ENCODE measurements at regions not wholly inside any gene's neighbourhood (a gene's known extent, or its start where the extent isn't known, plus 50 kb on each side); places are given as distances from the start of the nearest gene placed in this dataset.

- no peak for DNase-seq
- no peaks in the 10 kb centered on the region for H3K9me3 Mint-ChIP-seq
- H3K27me3 Mint-ChIP-seq (ENCODE audit: low read depth) = no peaks in the 10 kb centered on the region
- no peaks in the 10 kb centered on the region for H3K4me1 Mint-ChIP-seq (ENCODE audit: low read depth)
- H3K36me3 Mint-ChIP-seq (ENCODE audit: insufficient read depth) = no peaks in the 10 kb centered on the region
- H3K4me3 Mint-ChIP-seq = no peak overlapping the region
- no peak for ATAC-seq
Observed at GRCh38 chr6:33944686-33945411, 141.0 kb upstream of the MLN start.

DNA sequence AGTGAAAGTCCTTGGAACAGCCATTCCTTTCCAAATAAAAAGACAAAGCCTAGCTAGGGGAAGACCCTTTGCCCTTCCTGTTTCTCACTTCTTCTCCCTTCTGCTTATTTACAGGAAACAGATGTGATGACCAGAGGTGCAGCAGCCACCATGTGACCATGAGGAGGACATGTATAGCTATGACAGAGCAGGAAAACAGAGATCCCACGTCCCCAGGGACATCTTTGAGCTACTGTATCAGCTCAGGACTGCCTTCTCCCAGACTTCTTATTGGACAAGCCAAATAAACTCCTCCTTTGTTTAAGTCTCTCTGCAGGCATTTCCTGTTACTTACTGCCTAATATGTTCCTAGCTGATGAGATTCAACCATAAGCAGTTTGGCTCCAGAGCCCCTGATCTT is 133.1 kb upstream of the MLN start:
- Mint-ChIP-seq H3K4me1 (ENCODE audit: low read depth) (no peaks in the 10 kb centered on the region), H3K9me3 (no peaks in the 10 kb centered on the region), H3K36me3 (ENCODE audit: insufficient read depth) (no peaks in the 10 kb centered on the region), H3K4me3 (no peak overlapping the region), H3K27me3 (ENCODE audit: low read depth) (peaks cover 4% of the 10 kb centered on the region)
- ATAC-seq (no peak), DNase-seq (no peak)

GRCh38 chr6:33935439-33936080 is 131.8 kb upstream of the MLN start:
- peaks cover 7% of the 10 kb centered on the region for H3K27me3 Mint-ChIP-seq (ENCODE audit: low read depth)
- no peaks in the 10 kb centered on the region for H3K36me3 Mint-ChIP-seq (ENCODE audit: insufficient read depth)
- H3K4me1 Mint-ChIP-seq (ENCODE audit: low read depth) = no peaks in the 10 kb centered on the region
- ATAC-seq = no peak
- H3K4me3 Mint-ChIP-seq = no peak overlapping the region
- DNase-seq = no peak
- H3K9me3 Mint-ChIP-seq = no peaks in the 10 kb centered on the region

DNA sequence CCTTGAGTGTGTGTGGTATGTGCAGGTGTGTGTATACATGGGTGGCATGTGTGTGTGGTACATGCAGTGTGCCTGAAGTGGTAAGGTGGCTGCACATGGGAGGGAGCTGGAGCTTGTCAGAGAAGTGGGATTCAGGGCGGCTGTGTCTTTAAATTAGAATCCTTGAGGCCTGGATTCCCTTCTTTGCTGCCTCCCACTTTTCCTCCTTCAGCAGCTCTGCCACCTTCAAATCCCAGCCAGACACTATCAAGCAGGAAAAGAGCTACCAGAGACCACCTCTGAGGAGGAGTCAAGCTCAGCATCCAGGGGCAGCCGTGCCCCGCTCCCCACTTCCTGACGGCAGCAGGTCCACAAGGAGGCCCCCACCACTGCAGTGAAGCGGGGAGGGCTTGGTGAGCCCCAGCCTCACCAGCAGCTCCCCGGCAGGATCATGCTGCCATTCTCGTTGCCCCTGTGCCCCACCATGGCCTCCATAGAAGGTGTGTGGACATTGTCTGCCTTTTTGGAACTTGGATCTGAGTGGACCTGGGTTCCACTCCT is 131.0 kb upstream of the MLN start:
- H3K4me3 Mint-ChIP-seq = no peak overlapping the region
- ATAC-seq (no peak), DNase-seq (no peak)
- no peaks in the 10 kb centered on the region for H3K9me3 Mint-ChIP-seq
- peaks cover 9% of the 10 kb centered on the region for H3K27me3 Mint-ChIP-seq (ENCODE audit: low read depth)
- H3K4me1 Mint-ChIP-seq (ENCODE audit: low read depth) = no peaks in the 10 kb centered on the region
- H3K36me3 Mint-ChIP-seq (ENCODE audit: insufficient read depth) = no peaks in the 10 kb centered on the region

DNA sequence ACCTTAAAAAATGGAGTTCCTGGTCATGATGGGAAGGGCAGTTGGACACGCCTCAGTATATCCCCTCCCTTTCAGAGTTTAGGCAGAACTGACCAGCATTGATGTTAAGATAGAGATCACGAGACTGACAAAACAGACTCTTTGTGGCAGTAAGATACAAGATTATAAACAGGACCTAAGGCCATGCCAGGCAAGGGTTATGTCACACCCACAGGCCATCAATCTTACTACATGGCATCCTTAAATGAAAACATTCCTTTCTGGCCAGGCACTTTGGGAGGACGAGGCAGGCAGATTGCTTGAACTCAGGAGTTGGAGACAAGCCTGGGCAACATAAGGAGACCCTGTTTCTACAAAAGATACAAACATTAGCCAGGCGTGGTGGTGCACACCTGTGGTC is 129.3 kb upstream of the MLN start:
- no peak overlapping the region for H3K4me3 Mint-ChIP-seq
- H3K36me3 Mint-ChIP-seq (ENCODE audit: insufficient read depth) = no peaks in the 10 kb centered on the region
- ATAC-seq (no peak), DNase-seq (no peak)
- H3K9me3 Mint-ChIP-seq = no peaks in the 10 kb centered on the region
- H3K4me1 Mint-ChIP-seq (ENCODE audit: low read depth) = no peaks in the 10 kb centered on the region
- H3K27me3 Mint-ChIP-seq (ENCODE audit: low read depth) = peaks cover 6% of the 10 kb centered on the region

DNA sequence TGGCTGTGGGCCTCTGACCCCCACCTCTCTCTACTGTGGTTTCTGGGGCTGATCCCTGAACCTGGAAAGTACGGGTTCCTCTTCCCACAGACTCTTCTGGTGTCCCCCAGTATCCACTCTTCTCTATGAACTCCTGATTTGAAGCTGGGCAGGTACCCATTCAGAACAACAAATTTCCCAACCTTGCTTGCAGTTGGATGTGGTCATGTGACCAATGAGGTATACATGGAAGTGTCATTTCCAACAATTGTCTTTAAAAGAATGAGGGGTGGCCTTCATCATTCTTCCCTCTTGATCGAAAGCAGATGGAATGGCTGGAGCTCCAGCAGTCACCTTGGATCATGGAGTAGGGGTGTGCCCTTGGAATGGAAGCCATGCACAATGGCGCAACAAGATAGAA is 128.0 kb upstream of the MLN start:
- H3K27me3 Mint-ChIP-seq (ENCODE audit: low read depth) = peaks cover 6% of the 10 kb centered on the region
- ATAC-seq (no peak), DNase-seq (no peak)
- H3K9me3 Mint-ChIP-seq = no peaks in the 10 kb centered on the region
- no peaks in the 10 kb centered on the region for H3K36me3 Mint-ChIP-seq (ENCODE audit: insufficient read depth)
- H3K4me3 Mint-ChIP-seq = no peak overlapping the region
- no peaks in the 10 kb centered on the region for H3K4me1 Mint-ChIP-seq (ENCODE audit: low read depth)

GRCh38 chr6:33929575-33930288 is 125.9 kb upstream of the MLN start:
- ATAC-seq (peak in 1 of 2 donors; percentile 51), DNase-seq (no peak)
- no peaks in the 10 kb centered on the region for H3K36me3 Mint-ChIP-seq (ENCODE audit: insufficient read depth)
- no peaks in the 10 kb centered on the region for H3K9me3 Mint-ChIP-seq
- H3K27me3 Mint-ChIP-seq (ENCODE audit: low read depth) = peaks cover 5% of the 10 kb centered on the region
- H3K4me1 Mint-ChIP-seq (ENCODE audit: low read depth) = no peaks in the 10 kb centered on the region
- H3K4me3 Mint-ChIP-seq = no peak overlapping the region

DNA sequence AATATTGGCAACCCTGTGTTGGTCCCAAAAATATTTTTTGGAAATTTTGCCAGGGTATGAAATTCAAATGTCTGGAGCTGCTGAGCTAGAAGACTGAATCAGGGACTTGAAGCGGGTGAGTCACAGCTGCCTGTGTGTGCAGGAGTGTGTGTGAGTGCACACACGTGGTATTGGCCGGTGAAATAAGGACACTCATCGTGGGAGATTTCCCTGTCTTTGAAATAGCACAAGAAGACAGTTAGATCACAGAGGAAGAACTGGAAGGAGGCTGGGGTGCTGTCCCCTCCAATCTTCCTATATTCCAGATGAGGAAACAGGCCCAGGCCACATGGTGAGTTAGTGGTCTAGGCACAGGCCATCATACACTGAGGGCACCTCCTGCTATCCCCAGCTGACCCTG is 123.8 kb upstream of the MLN start:
- ATAC-seq = no peak
- H3K27me3 Mint-ChIP-seq (ENCODE audit: low read depth) = peaks cover 5% of the 10 kb centered on the region
- DNase-seq = no peak
- no peaks in the 10 kb centered on the region for H3K36me3 Mint-ChIP-seq (ENCODE audit: insufficient read depth)
- peaks cover 5% of the 10 kb centered on the region for H3K4me1 Mint-ChIP-seq (ENCODE audit: low read depth)
- no peak overlapping the region for H3K4me3 Mint-ChIP-seq
- H3K9me3 Mint-ChIP-seq = no peaks in the 10 kb centered on the region

GRCh38 chr6:33927112-33927511 is 123.3 kb upstream of the MLN start:
- H3K4me1 Mint-ChIP-seq (ENCODE audit: low read depth) = peaks cover 5% of the 10 kb centered on the region
- peaks cover 5% of the 10 kb centered on the region for H3K27me3 Mint-ChIP-seq (ENCODE audit: low read depth)
- no peak overlapping the region for H3K4me3 Mint-ChIP-seq
- H3K9me3 Mint-ChIP-seq = no peaks in the 10 kb centered on the region
- ATAC-seq (no peak), DNase-seq (no peak)
- no peaks in the 10 kb centered on the region for H3K36me3 Mint-ChIP-seq (ENCODE audit: insufficient read depth)

DNA sequence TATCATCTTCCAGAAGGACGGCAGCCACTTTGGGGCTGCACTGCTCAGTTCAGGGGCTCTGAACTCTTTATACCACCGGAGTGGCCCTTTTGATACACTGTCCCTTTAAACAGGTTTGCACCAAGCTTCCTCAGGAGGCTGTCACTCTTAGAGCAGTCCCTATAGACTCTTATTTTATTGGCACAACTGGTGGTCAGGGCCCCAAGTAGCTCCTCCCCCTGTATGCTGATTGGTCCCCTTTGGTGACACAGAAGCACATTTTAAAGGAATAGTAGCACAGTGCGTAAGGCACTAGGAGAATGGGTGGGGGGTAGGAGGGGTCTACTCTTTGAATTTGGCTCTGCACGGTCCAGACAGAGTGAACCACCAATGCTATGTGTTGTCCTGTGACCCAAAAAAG is 122.6 kb upstream of the MLN start:
- Mint-ChIP-seq H3K9me3 (no peaks in the 10 kb centered on the region), H3K4me3 (no peak overlapping the region), H3K27me3 (ENCODE audit: low read depth) (peaks cover 5% of the 10 kb centered on the region), H3K4me1 (ENCODE audit: low read depth) (peaks cover 5% of the 10 kb centered on the region), H3K36me3 (ENCODE audit: insufficient read depth) (no peaks in the 10 kb centered on the region)
- DNase-seq = no peak
- ATAC-seq = peak; percentile 27 to 63

- Mint-ChIP-seq H3K4me3 (no peak overlapping the region), H3K9me3 (no peaks in the 10 kb centered on the region), H3K36me3 (ENCODE audit: insufficient read depth) (no peaks in the 10 kb centered on the region), H3K27me3 (ENCODE audit: low read depth) (peaks cover 5% of the 10 kb centered on the region), H3K4me1 (ENCODE audit: low read depth) (peaks cover 5% of the 10 kb centered on the region)
- no peak for ATAC-seq
- no peak for DNase-seq
Observed at GRCh38 chr6:33925936-33926335, 122.1 kb upstream of the MLN start.

DNA sequence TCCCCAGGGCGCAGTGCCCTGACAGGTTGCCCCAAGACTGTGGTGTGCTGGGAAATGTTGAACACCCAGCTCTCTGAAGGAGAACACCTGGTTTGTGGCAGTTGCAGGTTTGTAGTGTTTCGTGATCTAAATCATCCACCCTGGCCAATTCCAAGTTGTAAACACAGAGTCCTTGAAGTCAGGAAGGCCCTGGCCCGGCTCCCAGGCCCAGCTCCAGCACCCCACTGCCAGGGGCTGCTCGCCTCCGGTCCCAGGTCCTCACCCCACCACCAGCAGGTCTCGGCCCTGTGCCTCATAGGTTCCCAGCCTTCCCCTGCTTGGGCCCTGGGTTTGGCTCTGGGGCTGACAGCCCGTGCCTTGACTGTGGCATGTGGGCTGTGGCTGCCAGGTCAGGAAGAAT is 121.4 kb upstream of the MLN start:
- peaks cover 5% of the 10 kb centered on the region for H3K4me1 Mint-ChIP-seq (ENCODE audit: low read depth)
- H3K9me3 Mint-ChIP-seq = no peaks in the 10 kb centered on the region
- H3K4me3 Mint-ChIP-seq = no peak overlapping the region
- no peaks in the 10 kb centered on the region for H3K36me3 Mint-ChIP-seq (ENCODE audit: insufficient read depth)
- no peak for DNase-seq
- ATAC-seq = no peak
- H3K27me3 Mint-ChIP-seq (ENCODE audit: low read depth) = no peaks in the 10 kb centered on the region

DNA sequence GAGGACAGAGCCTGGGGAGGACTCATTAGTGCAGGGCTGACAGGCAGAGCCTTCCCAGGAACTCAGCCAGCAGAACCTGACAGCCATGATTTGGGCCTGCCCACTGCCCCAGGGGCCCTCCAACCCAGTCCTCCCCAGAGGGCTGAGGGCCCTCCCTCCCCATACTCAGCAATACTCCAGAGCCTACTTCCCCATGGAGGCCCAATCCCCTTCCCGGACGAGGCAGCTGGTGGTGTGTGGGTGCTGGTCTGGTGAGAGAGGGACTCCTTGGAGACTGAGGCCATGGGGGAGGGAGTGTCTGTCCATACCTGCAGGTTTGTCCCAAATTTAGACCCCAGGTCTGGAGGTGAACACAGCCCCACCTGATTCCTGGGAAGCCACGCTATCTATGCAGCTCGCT is 120.9 kb upstream of the MLN start:
- H3K4me3 Mint-ChIP-seq = no peak overlapping the region
- no peak for ATAC-seq
- no peaks in the 10 kb centered on the region for H3K36me3 Mint-ChIP-seq (ENCODE audit: insufficient read depth)
- DNase-seq = no peak
- H3K27me3 Mint-ChIP-seq (ENCODE audit: low read depth) = no peaks in the 10 kb centered on the region
- peaks cover 5% of the 10 kb centered on the region for H3K4me1 Mint-ChIP-seq (ENCODE audit: low read depth)
- H3K9me3 Mint-ChIP-seq = no peaks in the 10 kb centered on the region

DNA sequence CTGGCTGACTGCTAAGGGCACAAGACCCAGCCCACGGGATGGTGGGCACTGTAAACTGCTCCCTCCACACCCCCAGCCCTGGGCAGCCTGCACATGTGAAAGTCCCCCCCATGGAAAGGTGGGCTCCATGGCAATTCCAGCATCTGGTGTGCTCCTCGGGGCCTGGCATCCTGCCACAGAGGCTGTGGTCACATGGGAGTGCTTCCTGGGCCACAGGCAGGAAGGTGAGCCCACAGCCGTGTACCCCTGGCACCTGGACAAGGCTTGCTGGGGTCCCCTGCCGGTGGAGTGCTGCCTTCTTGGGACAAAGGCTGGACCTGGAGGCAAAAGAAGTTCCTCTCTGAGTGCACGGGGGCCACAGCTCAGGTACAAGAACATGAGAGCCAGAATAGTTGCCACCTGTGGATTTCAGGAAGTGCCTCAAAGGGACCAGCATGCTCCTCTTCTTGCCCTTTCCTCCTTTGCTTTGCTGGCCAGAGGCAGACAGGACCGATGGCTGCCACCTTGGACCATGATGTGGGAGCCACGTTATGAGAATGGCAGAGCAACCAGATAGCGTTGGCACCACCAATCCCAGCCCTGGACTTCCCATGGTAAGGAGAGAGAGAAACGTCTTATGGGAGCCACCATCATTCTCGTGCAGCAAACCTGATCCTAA is 120.2 kb upstream of the MLN start:
- no peak for DNase-seq
- H3K4me1 Mint-ChIP-seq (ENCODE audit: low read depth) = peaks cover 5% of the 10 kb centered on the region
- no peaks in the 10 kb centered on the region for H3K27me3 Mint-ChIP-seq (ENCODE audit: low read depth)
- H3K4me3 Mint-ChIP-seq = no peak overlapping the region
- ATAC-seq = no peak
- H3K36me3 Mint-ChIP-seq (ENCODE audit: insufficient read depth) = no peaks in the 10 kb centered on the region
- no peaks in the 10 kb centered on the region for H3K9me3 Mint-ChIP-seq
